IPS DF 4.7 (cell line): ENCODE measurements at regions not wholly inside any gene's neighbourhood (a gene's known extent, or its start where the extent isn't known, plus 50 kb on each side); places are given as distances from the start of the nearest gene placed in this dataset.
"Not testable (repeated sequence)": the region's sequence is repeated elsewhere in the genome, so short reads cannot be mapped to it uniquely, and the experiment has no call there.

Experiments used
- DNase-seq: peaks from one replicate; pipeline ENCODE4 v3.0.0-alpha.2; 2013; ENCODE audit warnings: low spot score; ENCODE audit errors: extremely low read depth

DNA sequence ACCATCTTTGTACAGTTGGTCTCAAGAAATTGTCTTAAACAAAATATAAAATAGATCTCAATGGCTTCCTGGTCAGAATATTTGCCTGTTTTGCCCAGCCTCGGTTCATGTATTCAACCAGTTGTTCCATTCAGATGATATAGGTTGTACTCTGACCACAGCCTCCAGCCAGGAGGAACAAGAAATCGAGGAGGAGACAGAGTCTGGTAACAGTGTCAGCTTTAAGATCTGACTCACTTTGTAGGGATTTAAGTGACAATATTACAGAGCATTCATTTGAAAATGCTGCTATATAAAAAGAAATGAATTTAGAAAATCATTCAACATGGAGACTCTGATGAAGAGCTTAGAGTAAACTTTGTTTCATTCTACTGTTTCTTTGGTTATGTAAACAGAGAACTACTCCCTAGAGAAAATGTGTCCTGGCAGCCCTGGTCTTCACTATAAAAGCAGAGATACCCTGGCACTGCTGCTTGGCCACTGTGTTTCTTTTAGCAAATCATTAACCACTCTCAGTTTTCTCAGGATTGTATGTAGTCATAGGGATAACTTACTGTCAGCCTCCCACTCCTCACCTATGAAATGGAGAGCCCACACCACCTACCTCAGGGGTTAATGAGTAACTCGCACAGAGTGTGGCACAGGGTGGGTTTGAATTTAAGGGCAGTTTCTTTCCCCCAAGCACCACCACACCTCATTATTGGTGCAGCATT, 53.5 kb downstream of the PAGE2 start:
- no peak for DNase-seq

DNA sequence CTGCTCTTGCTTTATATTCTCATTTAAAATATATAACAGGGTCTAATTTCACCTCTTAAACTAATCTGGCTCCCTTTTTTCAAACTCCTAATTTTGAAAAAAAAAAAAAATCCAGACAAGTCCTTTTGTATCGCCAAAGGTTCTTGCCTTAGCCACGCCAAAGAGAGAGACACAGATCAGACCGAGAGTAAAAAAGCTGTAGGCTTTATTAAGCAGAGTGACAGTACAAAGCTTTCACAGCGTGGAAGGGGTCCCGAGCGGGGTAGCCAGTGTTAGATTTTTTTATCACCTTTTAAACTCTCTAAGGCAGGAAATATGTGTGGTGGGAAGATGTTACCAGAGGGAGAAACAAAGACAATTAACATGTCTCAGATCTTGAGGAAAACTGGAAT, 54.1 kb downstream of the PAGE2 start:
- DNase-seq, result no peak

DNA sequence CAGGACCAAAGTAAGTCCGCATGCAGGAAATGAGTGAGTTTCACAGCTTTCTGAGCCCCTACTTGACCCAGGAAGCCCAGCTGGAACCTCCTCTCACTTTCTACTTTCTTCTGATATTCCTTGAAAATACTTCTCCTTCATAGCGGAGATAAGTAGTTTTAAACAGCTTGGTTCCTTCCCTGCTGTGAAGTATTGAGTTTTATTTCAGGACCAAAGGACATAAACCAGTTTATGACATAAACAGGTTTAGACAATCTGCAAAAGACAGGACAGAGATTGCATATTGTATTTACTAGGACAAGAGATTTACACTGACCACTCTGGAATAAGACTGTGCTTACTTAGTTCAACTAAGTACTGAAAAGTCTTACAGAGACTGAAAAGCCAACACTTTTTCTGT, 54.8 kb downstream of the PAGE2 start:
- no peak for DNase-seq

GRCh38 chrX:55144697-55145096, 55.9 kb downstream of the PAGE2 start:
- DNase-seq, result no peak

DNA sequence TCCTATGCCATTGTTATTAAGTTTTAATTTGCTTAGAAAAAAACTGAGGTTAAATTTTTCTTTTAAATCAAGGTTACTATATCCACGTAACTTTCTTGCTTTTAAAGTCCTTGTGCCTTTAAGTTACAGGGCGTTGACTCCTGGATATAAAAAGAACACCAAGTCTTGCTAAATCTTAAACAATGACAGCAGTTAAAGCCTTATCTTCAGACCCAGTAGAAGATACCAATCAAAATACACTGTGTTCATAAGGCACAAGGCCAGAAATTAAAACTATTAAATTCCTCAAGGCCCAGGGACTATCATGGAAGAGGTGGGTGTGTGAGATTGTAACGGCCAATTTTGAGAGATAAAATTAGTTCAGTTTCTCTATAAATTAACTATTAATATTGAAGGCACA, 60.4 kb downstream of the PAGE2 start:
- no peak for DNase-seq

DNA sequence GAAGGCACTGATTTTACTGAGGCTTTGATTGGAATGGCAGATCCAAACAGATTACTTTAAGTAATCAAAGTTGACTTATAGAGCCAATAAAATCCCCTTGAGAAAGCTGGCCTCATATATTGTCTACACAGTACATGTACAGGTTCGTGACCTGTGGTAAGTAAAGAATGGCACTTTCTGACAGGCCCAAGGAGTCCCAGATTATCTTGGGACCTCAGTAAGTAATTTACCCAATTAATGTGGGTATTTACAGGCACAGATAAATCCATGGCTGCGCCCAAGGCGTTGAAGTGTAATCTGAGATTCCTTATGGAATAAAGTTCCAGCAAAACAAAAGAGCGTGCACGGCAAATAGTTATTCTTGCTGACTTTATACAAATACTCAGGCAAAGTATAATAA, 62.4 kb downstream of the PAGE2 start:
- no peak for DNase-seq

GRCh38 chrX:55159551-55159950, 60.6 kb upstream of the PAGE5 start:
- DNase-seq, result no peak

GRCh38 chrX:55160685-55161552, 59.2 kb upstream of the PAGE5 start:
- peak; percentile 22 for DNase-seq

DNA sequence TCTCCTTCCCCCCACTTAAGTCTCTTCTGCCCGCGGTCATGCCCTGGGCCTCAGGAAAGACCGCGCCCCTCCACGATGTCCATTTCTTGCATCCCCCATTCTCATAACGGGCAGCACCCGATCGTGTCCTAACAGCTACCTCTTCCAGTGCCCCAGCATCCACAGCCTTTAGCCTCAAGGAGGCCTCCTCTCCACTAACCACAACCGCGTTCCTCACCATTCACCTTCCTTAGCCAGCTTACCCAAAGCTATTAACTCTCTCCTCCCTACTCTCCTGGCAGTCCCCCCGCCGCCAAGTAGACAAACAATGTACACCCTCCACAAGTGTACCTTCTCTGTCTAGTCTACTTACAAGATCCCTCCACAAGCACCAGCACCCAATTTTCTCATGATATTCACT, 58.6 kb upstream of the PAGE5 start:
- DNase-seq, result no peak

- no peak for DNase-seq
Measured at GRCh38 chrX:55163171-55163570, 57.0 kb upstream of the PAGE5 start.

- DNase-seq, result not testable (repeated sequence)
Measured at GRCh38 chrX:55165026-55165425, 55.1 kb upstream of the PAGE5 start.

DNA sequence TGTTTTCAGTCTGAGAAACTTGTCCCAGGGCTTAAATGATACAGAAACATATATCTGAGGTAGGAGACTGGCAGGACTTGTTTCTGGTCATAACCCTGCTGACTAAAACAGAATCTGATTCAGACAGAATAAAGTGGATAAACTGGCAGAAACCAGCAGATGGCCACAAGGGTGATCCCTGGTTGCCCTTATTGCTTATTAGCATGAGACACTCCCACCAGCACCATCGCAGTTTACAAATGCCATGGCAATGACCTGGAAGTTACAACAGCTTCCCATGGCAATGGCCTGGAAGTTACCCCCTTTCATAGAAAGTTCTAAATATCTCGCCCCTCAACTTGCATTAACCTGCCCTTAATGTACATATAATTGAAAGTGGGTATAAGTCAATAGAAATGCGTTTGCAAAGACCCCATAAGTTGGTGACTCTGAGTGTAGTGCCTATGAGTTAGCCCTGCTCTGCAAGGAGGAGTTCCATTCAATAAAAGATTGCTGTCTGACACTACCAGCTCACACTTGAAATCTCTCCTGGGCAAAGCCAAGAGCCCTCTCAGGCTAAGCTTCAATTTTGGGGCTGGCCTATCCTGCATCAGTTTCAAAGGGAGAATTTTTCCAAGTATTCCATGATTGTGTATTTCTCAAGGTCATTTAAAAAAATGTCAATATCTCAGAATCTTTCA, 52.9 kb upstream of the PAGE5 start:
- DNase-seq, result no peak

GRCh38 chrX:55167901-55168300, 52.2 kb upstream of the PAGE5 start:
- DNase-seq, result no peak

DNA sequence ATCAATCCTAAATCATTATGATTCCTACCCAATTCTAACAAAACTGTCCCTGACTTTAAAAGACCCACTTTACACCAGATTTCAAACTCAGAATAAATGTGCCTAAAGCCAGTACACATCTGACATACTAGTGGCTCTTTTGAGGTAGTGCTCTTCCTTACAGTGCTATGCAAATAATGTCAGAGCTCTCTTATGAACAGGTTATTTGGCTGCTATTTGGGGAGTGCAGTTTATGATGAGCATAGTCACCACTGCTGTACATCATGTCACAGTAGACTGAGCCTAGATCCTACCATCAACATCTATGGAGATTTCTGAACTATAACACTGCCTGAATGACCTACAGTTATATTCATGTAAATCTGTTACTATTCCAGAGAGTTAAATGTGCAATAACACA, 50.4 kb upstream of the PAGE5 start:
- DNase-seq, result no peak
